ENCODE measurements at regions not wholly inside any gene's neighbourhood (a gene's known extent, or its start where the extent isn't known, plus 50 kb on each side); places are given as distances from the start of the nearest gene placed in this dataset.

GRCh38 chr13:34372581-34372980, 554.6 kb downstream of the RFC3 start:
- no peak for TF ChIP-seq POLR2A (IDR thresholded peaks at IDR 0.05; ENCODE audit: low read depth, low read length)
- no peak for TF ChIP-seq TAF1 (IDR thresholded peaks at IDR 0.05; ENCODE audit: borderline replicate concordance, low read depth, low read length)
